PFSK-1 (cell line): ENCODE measurements at regions not wholly inside any gene's neighbourhood (a gene's known extent, or its start where the extent isn't known, plus 50 kb on each side); places are given as distances from the start of the nearest gene placed in this dataset.

Experiments
- REST ChIP-seq, 2 experiments: IDR thresholded peaks; 2 replicates each; pipeline versions ENCODE4 v1.6.1 to v1.8.0; 2011 to 2012; ENCODE audit warnings: low read depth in 2 of 2, low read length in 2 of 2, control low read depth in 1 of 2, inconsistent platforms in 1 of 2, mild to moderate bottlenecking in 1 of 2, moderate library complexity in 1 of 2; ENCODE audit not compliant: insufficient read depth in 1 of 2
- SIN3A ChIP-seq: IDR thresholded peaks from 2 replicates; pipeline ENCODE4 v1.6.1; 2012; ENCODE audit warnings: mild to moderate bottlenecking, low read length, moderate library complexity, borderline replicate concordance; ENCODE audit not compliant: insufficient read depth

GRCh38 chr1:113008365-113008714 lies 52.3 kb upstream of the SLC16A1 start:
- TF ChIP-seq SIN3A (no peak), REST (IDR thresholded peaks at IDR 0.05; ENCODE audit: insufficient read depth in 1 of 2, low read depth in 2 of 2, low read length in 2 of 2) (no peak)
